ENCODE measurements at regions not wholly inside any gene's neighbourhood (a gene's known extent, or its start where the extent isn't known, plus 50 kb on each side); places are given as distances from the start of the nearest gene placed in this dataset.

GRCh38 chr12:86435053-86435452, 178.9 kb upstream of the MGAT4C start:
- H3K4me3 ChIP-seq (ENCODE audit: low read depth, low read length) = no peak overlapping the region
- no peak for TF ChIP-seq CTCF (IDR thresholded peaks at IDR 0.05; ENCODE audit: control insufficient read depth, extremely low read depth, insufficient read depth)
- DNase-seq (ENCODE audit: low read depth) = no peak

GRCh38 chr12:86429824-86430223, 173.6 kb upstream of the MGAT4C start:
- TF ChIP-seq CTCF (IDR thresholded peaks at IDR 0.05; ENCODE audit: control insufficient read depth, extremely low read depth, insufficient read depth) = no peak
- no peak for DNase-seq (ENCODE audit: low read depth)
- H3K4me3 ChIP-seq (ENCODE audit: low read depth, low read length) = no peak overlapping the region

- TF ChIP-seq CTCF (IDR thresholded peaks at IDR 0.05; ENCODE audit: control insufficient read depth, extremely low read depth, insufficient read depth) = no peak
- no peak for DNase-seq (ENCODE audit: low read depth)
- no peak overlapping the region for H3K4me3 ChIP-seq (ENCODE audit: low read depth, low read length)
Observed at GRCh38 chr12:86421333-86421732, 165.1 kb upstream of the MGAT4C start.

DNA sequence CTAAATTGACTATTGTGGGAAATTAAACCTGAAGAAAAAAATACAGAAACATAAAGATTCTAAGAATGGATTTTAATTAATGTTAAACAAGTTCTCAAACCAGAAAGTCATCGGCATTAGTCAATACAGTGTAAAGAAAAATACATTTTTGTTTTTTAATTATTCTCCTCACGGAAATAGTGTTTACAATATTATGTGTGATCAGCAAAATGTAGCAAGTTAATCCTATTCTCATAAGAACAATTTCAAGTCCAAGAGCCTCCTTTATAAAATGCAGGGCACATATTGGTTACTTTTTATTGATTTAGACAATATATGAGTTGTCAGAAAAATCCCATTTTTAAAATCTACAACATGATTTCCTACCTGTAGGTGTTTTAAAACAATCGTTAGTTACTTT, 158.0 kb upstream of the MGAT4C start:
- H3K4me3 ChIP-seq (ENCODE audit: low read depth, low read length) = no peak overlapping the region
- no peak for TF ChIP-seq CTCF (IDR thresholded peaks at IDR 0.05; ENCODE audit: control insufficient read depth, extremely low read depth, insufficient read depth)
- no peak for DNase-seq (ENCODE audit: low read depth)

DNA sequence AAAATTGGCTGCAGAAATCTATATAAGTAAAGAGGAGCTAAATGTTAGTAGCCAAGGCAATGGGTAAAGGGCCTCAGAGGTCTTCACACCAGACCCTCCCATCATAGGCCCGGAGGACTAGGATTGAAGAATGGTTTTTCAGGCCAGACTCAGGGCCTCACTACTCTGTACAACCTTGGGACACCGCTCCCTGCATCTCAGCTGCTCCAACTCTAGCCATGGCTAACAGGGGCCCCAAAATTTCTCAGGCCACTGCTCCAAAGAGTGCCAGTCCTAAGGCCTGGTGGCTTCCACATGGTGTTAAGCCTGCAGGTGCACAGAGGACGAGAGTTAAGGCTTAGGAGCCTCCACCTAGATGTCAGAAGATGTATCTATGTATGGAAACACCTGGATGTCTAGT, 155.5 kb upstream of the MGAT4C start:
- DNase-seq (ENCODE audit: low read depth) = no peak
- TF ChIP-seq CTCF (IDR thresholded peaks at IDR 0.05; ENCODE audit: control insufficient read depth, extremely low read depth, insufficient read depth) = no peak
- H3K4me3 ChIP-seq (ENCODE audit: low read depth, low read length) = no peak overlapping the region

- H3K4me3 ChIP-seq (ENCODE audit: low read depth, low read length) = no peak overlapping the region
- TF ChIP-seq CTCF (IDR thresholded peaks at IDR 0.05; ENCODE audit: control insufficient read depth, extremely low read depth, insufficient read depth) = no peak
- no peak for DNase-seq (ENCODE audit: low read depth)
Observed at GRCh38 chr12:86407620-86408208, 151.5 kb upstream of the MGAT4C start.

- H3K4me3 ChIP-seq (ENCODE audit: low read depth, low read length) = no peak overlapping the region
- no peak for DNase-seq (ENCODE audit: low read depth)
- TF ChIP-seq CTCF (IDR thresholded peaks at IDR 0.05; ENCODE audit: control insufficient read depth, extremely low read depth, insufficient read depth) = no peak
Observed at GRCh38 chr12:86389949-86390348, 133.8 kb upstream of the MGAT4C start.
